Stimulated activated CD8-positive, alpha-beta memory T cell treated with anti-CD3 and anti-CD28 coated beads, Interleukin-4, amount 100 ng/mL, for 24 hours (primary cell): ENCODE measurements at regions not wholly inside any gene's neighbourhood (a gene's known extent, or its start where the extent isn't known, plus 50 kb on each side); places are given as distances from the start of the nearest gene placed in this dataset.

Experiments used
- DNase-seq: peaks from one replicate; pipeline ENCODE4 v3.0.0-alpha.2; 2020; ENCODE audit warnings: low read depth

DNA sequence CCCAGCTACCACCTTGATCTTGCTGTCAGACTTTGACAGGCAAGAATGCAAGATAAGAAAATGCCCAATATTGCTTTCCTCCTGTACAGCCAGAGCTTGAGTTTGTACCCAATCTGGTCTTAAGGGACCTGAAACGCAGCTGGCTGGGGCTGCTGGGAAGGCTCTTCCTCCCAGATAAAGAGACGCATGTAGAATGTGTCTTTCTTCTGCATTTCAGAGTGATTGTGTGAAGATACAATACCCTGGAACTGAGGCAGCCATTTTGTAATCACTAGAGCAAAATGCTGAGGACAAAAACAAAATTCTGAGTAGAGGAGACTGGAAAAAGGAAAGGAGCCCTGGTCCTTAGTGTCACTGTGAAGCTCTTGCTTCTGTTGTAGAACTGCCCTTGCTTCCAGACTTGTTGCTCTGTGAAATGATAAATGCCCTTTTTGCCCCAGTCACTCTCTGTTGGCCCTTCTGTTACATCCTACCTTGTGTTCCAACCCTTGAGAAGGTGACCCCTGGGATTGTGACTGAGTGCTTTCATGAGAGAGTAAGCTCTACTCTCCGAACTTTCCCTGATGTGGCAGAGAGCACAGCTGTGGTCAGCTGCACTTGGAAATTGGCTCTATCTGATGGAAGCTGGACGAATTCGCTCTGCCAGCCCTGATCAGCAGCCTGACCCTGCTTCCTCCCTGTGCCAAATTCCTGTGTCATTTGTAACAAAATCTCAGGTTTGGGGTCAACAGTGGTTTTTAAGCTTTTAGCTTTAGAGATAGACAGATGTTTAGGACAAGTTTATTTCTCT lies 137.4 kb upstream of the RBMS1 start:
- DNase-seq, result no peak

DNA sequence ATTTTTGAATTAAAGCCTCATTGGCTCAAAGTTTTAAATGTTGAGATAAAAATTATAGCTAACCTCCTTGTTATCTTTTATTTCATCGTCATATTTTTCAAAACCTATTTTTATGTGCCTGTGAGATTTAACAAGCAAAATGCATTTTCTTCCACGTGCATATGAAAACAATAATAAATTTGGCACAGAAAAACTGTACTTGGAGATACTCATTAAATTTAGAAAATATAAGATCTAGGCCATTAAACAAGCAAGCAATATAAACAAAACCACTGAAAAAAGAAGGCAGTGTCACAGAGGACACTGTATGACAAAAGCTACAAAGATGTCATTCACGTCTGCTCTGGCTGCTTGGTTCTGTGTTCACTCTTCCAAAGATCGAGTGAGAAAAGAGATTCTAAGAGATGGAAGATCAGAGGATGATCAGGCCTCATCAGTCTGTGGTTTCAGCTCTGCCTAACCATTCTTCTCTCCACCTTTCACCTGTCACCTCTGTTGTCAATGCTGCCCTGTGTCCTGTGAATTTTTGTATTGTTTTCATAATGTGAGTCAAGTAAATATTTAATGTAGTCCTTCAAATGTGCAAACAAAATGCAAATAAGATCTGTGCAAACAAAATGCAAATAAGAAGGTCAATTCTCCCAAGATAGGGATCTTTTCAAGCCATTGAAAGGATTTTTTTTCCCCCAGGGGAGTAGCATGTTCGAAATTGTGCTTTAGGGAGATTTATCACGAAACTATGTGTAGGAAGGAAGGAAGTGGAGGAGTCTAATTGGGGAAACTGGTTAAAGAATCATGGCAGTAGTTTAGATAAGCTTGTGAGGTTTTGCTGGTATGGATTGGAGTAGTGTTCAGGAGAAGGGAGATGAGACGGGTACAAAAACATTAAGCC lies 138.7 kb upstream of the RBMS1 start:
- DNase-seq, result no peak

DNA sequence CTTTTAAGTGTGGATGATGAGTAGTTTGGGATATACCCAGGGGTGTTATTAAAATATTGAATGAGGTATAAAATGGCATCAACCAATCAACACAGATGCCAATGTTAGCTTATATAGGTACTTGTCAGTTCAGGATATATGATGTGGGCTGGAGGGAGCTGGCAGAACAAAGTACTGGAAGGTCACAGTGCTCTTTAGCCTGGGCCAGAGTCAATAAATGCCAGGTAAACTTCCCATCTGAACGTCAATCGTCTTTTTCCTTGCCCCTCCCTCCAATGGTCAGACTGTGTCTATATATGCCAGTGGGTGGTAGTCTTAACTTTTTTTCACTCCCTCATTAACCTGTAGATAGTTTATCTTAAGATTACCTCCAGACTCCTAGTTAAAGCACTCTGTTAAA lies 140.8 kb upstream of the RBMS1 start:
- DNase-seq, result no peak

DNA sequence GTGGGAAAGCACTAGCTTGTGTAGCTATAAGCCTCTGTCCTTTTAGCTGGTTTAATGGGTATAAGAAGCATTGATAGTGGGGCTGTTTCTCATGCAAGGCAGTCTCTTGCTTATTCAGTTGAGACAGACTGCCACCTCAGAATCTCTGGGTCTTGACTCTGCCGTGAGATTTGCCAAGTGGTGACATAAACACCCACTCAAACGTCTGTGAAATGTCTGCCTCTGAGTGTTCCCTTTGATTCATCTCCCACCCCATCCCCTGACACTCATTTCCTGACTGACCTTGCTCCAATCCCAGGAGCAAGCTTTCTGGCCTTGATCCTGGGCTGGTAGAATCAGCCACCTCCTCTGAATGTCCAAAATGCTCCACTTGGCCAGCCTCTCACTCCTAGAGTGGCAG lies 141.9 kb upstream of the RBMS1 start:
- no peak for DNase-seq

DNA sequence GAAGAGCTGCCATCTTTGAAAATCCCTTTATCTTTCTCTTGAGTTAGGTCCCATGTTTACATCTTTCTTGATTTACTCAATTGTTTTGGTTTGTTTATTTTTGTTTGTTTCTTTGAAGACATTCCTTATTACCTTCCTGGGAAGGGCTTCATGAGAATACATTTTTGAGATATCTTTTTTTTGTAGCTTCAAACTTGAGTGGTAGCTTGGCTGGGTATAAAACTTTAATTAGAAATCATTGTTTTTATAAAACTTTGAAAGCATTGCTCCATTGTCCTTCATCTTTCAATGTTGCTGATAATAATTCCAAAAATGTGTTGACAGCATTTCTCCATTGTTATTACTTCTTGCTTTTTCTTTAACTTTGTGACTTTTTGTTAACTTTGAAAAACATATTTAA lies 145.9 kb upstream of the RBMS1 start:
- no peak for DNase-seq

DNA sequence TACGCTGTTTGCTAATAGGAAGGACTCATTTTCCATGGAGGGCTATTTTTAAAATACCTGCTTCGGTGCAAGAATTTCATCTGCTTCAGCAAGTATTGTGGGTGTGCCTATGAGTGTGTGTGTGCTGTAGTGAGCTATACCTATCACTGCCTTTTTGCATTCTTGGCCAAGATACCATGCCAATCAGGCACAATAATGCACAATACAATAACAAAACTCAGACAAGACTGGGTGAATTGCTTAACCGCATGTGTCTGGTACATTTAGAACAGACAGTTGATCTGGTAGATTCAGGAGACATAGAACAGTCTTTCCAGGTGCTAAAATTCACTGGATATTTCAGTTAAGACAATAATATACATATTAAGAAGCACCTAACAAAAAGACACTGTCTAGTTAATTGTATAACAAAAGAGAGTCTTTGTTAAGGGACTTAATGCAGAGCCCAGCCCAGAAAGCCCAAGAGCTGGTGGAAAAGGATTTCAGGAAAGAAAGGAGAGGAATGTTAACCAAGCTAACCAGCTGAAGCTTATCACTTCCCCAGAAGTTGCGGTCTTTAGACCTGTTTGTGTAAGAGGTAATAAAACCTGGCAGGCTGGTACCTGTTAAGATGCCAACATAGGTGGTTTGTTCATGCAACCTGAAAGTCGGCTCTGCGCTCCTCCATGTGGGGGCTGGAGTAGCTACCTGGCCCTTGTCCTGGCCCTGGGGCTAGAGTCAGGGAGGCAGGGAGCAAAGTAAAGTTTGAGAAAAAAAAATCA lies 153.3 kb upstream of the RBMS1 start:
- DNase-seq, result no peak

DNA sequence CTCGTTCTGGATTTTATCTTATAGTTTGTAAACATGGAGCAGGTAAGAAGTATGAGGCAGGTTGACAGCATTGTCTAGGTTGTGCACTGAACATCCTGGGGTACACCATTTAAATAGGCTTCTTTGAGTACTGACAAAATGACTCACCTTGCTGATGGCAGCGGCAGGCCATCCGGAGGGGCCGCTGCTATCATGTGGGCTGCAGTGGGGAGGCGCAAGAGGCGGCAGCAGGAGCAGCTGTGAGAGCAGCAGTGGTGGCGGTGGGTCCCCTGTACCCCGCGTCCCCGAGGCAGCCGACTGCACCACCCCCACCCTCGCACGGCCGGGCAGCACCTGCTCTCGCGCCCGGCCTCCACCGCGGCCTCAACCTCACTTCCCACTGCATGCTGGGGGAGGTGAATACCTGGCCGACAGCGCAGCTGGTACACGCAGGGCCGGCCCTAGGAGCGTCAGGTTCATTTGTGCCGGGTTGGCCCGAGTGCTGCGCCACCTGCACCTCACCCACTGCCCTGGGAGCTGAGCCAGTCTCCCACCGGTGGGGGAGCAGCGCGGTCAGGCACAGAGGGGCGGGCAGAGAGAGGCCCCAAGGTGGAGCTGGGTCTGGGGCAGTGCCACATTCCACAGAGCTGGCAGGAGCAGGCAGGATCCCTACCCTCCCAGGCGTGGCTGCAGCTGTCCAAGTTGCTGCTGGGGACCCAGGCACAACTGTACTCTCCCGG lies 154.5 kb upstream of the RBMS1 start:
- no peak for DNase-seq

DNA sequence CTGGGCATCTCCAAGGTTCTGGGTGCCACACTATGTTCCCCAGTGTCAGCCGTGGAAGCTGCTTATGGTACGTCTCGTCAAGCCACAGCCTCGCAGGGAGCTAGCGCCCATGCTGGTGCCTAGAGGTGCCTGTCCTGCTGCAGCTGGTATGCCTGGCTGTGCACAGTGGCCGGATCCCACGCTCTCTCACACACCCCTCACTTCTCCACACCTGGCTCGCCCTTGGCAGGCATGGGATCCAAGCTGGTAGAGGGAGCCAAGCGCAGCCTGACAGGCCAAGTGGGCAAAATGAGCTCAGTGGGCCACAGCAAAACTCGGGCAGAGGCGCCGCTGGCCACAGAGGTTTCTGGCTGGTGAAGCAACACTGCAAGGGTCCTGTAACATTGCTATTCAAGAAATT lies 156.1 kb upstream of the RBMS1 start:
- DNase-seq, result no peak

DNA sequence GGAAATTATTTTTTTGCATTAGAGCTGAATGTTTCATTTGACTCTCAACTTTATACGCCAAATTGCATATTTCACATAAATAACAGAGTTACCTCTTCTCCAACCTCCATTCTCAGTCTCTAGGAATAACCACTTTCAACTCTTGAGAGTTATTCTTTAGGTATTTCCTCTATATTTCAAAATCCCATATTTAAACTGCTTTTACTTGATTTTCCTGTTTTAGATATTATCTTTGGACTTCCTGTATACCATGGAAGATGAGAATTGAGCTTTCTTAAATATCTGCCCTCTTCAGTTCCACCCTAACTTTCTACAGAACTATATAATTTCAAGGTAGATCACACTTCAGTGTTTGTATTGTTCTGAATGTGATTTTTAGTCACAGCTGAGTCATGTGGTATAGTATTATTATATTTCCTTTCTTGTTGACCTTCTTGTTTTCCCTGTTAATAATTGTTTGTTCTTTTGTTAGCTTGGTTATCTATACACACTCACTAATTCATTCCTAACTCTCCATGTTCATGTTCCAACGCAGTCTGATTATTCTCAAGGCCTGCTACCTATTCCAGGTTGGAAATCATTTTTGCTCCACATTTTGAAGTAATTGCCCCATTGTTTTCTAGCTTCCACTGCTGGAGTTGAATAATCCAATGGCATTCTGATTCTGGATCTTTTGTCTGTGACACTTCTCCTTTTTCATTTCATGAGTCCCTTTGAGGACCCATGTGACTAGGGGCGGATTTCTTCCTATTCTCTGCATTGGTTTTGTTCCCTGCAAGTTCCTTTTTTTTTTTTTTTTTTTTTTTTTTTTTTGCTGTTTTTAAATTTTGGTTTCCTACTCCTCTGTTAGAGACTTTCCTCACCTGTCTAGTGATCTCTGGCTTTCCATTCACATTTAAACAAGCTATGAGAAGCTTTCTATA lies 156.8 kb upstream of the RBMS1 start:
- DNase-seq, result no peak

DNA sequence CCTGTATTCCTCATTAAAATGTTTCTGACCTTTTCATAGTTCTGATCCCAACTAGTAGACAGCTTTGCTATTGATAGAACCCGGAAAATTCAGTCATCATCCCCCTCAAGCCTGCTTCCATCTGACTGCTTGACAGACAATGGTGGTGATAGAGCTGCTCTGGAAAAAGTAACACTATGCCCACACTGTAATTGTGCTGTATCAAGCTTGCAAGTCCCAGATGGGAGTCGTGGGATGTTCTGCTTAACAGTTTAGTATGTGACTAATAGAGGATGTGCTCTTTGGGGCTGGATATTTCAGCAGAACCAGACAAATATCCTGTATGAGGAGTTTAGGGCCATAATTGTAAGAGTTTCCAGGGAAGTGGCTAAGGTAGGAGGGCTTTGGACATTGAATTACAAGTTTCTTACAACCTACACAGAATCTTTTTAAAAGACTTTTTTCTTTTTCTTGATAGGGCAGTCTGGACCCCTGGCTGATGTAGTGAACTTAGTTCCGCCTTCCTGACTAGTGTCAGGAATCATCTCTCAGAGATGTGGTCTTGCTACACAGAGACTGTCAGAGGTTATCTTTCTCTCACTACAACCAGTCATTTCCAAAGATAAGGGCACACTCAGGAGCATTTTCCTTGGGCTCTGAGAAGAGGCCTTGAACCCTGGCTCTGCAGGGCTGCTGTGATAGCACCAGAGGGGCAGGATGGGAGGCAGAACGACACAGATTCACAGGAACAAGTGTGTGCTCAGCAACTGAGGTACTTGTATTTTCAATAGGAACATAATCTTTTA lies 158.0 kb upstream of the RBMS1 start:
- DNase-seq, result no peak

DNA sequence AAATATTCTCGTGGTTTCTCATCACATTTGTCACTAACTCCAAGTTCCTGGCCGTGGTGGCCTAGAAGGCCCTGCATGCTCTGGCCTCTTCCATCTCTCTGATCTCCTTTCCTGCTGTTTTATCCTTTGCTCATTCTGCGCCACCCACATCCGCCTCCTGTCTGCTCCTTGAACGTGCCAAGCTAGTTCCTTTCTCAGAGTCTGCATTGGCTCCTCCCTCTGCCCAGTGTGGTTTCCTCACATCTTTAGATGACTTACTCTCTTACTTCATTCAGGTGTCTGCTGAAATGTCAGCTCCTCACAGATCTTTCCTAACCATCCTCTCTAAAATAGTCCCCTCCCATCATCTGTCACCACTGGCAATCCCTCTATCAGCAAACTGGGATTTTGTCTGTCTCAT lies 158.6 kb upstream of the RBMS1 start:
- peak; percentile 38 for DNase-seq

DNA sequence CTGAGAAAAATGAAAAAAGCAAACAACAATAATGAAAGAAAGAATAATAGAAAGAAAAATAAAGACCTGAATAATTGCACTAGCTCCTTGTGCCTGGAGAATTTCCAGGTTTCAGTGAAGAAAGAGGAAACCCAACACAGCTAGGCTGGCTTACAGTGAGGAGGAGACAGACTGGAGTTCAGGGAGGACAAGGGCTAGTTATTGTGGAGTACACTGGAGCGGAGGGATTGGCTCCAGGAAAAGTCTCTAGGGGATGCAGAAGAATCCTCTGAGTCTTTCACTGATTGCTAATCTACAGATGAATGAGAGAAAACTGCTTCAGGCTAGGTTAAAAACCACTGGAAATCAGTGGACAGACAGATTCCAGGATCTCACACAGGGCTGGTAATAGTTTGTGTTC lies 163.6 kb upstream of the RBMS1 start:
- no peak for DNase-seq

DNA sequence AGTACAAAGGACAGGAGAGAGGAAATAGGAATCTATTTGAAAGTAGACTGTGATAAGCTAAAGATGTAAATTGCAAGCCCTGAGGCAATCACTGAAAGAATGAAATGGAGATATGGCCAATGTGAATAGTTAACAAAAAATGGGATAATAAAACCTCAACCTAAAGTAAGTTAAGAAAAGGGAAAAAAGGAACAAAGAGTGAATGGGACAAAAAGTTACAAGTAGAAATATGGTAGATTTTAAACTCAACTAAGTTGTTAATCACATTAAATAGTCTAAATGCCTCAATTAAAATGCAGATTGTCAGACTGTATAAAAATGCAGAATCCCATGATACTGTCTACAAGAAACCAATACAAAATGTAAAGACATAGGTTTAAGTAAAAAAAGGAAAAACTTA lies 165.2 kb upstream of the RBMS1 start:
- DNase-seq, result no peak

DNA sequence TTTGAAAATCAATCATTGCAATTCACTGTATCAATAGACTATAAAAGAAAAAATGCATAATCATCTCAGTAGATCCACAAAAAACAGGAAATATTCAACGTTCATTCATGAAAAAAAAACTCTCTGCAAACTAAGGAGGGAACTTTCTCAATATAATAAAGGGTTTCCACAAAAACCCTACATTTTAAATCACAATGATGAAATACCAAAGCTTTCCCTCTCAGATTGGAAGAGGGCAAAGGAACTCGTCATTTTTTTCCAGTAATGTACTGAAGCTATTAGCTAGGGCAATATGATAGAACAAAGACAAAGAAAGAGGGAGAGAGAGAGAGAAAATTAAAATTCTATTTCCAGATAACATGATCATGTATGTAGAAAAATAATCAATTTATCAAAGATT lies 167.1 kb upstream of the RBMS1 start:
- no peak for DNase-seq

DNA sequence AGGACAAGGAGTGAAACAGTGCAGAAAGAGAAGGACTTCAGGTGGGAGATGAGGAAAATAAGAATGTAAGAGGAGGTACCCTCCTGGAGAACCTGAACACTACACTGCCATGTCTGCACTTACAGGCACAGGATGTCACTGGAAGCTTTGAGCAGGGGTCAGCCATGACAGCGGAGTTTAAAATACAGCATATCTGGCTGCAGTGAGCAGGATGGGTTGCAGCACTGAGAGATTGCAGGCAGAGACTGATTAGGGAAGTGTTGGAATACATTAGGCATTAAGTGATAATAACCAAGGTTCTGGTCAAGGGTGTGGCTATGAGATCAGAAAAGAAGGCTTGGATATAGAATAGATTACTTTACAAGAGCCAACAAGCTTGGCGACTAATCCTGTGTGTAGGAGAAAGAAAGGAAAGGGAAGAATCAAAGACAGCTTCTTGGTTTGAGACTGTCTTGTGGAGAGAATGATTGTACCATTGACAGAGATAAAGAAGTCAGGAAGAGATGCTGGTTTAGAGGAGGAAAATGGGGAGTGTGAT lies 171.1 kb upstream of the RBMS1 start:
- no peak for DNase-seq

DNA sequence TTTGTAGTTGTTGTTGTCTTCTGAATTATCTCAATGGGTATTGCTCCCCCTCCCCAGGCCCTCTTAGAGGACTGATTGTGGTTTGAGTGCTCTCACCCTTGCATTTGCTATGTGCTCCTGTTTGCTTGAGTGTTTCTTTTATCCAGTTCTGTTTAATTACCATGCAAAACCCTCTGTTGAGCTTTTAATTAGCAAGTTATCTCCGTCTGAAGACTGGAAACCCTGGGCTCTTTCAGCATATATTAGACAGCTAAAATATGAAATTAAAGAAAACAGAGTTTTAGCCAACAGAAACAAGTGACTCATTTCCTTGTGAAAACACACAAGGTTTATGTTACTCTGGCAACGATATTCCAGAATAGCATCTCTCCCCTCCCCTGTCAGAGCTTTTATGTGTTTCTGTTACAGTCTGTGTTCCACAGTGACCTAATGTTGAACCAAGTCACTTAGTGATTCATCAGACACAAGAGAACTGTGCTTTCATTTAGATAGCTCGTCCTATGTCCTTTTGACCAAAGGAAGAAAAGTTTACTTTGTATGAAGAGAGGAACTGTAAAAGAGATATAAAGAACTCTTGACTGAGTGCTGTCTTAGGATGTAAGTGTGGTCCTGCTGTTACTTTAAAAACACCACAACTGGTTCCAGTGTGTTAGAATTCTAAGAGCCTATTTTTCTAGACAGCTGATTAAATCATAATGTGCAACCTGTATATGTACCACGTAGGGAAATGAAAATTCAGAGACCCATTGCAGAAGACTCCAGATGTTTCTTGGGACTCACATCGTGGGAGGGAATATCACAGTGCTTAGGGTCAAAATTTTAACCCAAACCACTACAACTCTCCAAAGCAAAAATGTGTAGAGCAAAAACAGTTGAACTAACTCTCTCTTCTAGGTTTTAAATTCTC lies 172.8 kb upstream of the RBMS1 start:
- no peak for DNase-seq

DNA sequence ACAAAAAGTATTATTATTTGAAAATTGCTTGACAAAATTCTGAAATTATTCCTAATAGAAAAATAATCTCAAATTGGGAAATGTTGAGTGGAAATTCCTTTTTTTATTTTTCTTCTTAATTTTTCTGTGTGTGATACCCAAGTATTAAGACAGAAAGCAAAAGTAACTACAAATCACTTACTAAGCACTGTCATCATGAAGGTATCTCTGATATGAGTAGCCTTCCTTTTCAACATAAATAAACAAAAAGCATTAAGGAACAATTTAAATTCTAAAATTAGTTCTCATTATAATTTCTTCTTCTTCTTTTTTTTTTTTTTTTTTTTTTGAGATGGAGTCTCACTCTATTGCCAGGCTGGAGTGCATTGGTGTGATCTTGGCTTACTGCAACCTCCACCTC lies 174.2 kb upstream of the RBMS1 start:
- DNase-seq, result no peak

DNA sequence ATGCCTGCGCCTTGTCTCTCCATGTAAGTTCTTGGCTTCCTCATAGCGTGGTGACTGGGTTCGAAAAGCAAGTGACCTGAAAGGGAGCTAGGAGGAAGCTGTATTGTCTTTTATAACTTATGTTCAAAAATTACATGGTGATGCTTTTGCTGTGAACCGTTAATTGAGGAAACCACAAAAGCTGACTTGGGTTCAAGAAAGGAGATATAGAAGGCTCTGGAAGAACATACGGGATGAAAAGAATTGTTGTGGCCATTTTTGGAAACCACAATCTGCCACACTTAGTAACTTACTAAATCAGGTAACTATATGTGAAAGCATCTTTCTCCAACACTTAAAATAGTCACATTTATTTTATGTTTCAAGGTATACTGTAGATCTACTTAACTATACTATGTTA lies 177.0 kb upstream of the RBMS1 start:
- DNase-seq, result no peak

DNA sequence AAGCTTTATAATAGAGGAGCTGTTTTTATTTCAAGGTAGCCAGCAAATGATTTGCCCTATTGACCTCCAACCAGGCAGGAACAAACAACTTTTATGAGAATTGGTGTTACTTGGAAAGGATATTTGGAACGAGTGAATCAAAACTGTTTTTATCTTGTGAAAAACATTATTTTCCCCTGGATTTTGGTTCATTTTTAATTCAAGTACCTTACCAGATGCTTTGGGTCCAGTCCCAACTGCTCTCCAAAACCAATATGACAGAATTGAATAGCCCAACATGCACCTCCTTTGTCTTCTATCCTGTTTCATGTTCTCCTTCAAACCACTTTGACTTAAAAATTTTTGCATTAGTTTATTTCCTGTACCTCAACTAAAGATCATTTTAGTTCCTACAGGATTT lies 178.6 kb upstream of the RBMS1 start:
- no peak for DNase-seq
